GM12891 (cell line): ENCODE measurements at regions not wholly inside any gene's neighbourhood (a gene's known extent, or its start where the extent isn't known, plus 50 kb on each side); places are given as distances from the start of the nearest gene placed in this dataset.

Experiments
- POLR2A ChIP-seq: IDR thresholded peaks from 2 replicates; pipeline ENCODE4 v1.6.1; 2011; ENCODE audit warnings: low read depth, low read length, control low read depth
- POU2F2 ChIP-seq: IDR thresholded peaks from 2 replicates; pipeline ENCODE4 v1.6.1; 2011; ENCODE audit warnings: low read depth, mild to moderate bottlenecking, control low read depth, low read length, moderate library complexity
- TAF1 ChIP-seq: IDR thresholded peaks from 2 replicates; pipeline ENCODE4 v1.6.1; 2011; ENCODE audit warnings: low read depth, low read length, control low read depth

DNA sequence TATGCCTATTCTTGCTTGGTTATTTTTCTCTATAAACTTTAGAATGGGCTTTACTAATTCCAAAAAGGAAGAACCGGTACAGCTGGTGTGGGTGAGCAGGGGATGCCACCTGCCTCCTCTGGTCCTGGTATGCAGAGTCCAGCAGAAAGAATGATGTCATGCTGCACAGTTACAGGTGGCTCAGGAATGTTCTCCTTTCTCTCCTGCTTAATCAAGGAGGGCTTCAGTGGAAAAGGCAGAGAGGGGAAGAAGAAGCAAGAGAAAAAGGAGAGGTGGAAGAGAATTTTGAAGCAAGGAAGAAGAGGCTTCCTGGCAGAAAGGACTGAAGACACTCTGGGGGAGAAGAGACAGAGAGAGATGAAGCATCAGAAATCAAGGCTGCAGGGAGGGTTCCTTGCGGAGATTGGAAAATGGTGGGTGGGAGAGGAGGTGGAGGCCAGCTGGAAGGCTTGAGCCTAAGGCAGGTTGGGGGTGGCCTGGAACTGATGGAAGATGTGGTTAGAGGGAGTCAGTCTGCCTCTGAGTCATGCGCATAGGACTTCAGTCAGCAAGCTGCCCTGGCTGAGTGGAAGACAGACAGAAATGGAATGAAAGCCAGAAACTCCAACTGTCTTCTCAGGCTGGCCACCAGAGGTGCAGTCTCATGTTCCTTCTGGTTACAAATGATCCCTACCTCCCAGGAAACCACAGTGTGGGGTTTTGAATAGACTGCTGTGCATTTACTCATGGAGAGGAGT lies 64.6 kb upstream of the CRHR1 start:
- no peak for TF ChIP-seq TAF1
- TF ChIP-seq POLR2A: no peak
- TF ChIP-seq POU2F2: no peak
